HepG2 (cell line): ENCODE measurements at regions not wholly inside any gene's neighbourhood (a gene's known extent, or its start where the extent isn't known, plus 50 kb on each side); places are given as distances from the start of the nearest gene placed in this dataset.
A peak's percentile ranks its signal among the peaks of the same experiment; 100 is the strongest.

Experiments
- ATAC-seq: fragments of 200-7000 bp; cut with Tn5 transposase; 3 replicates; pipeline ENCODE4 v1.9.1; 2020; ENCODE audit warnings: mild to moderate bottlenecking, moderate library complexity
- BruUV-seq: library from RNA; stranded (reverse); fragments of 400-500 nt; replicated peaks from 2 replicates; lab custom pipeline; 2021; lab: Mats Ljungman, UMichigan
- CTCF ChIA-PET: fragments of 300-600 bp; formaldehyde crosslinking; extraction: SDS; loops from one replicate; lab custom pipeline; 2021; ENCODE audit warnings: low total read pairs, inconsistent platforms, low intra/inter-chr PET ratio; lab: Yijun Ruan, JAX
- POLR2A ChIA-PET: fragments of 350-600 bp; sonication (Branson Sonifier 250); formaldehyde crosslinking; loops from one replicate; lab custom pipeline; 2020; ENCODE audit warnings: antibody characterized with exemption, inconsistent platforms; lab: Yijun Ruan, JAX
- DNase-seq: peaks from one replicate; pipeline ENCODE4 v3.0.0-alpha.2; 2015; ENCODE audit warnings: low spot score
- FAIRE-seq: peaks from 3 replicates; lab custom pipeline; 2011; peaks lifted over from hg19 to GRCh38; lab: Jason Lieb, UNC
- H2AFZ ChIP-seq: one replicate; pipeline ENCODE4 v1.6.1; 2011; ENCODE audit warnings: low read length, inconsistent platforms
- H3K27ac ChIP-seq: fragments of 300-600 bp; 3 replicates; pipeline ENCODE4 v1.8.0; 2011; ENCODE audit warnings: mixed run types, mild to moderate bottlenecking, mixed read lengths, low read length, inconsistent platforms; ENCODE audit not compliant: insufficient read depth; ENCODE audit errors: extremely low read length
- H3K27me3 ChIP-seq, 2 experiments: fragments of 200-600 bp in 1 of 2; 2 replicates in 1 of 2; 3 replicates in 1 of 2; pipeline versions ENCODE4 v1.6.0 to v1.8.0; 2011; ENCODE audit warnings: low read length in 2 of 2, mild to moderate bottlenecking in 2 of 2, moderate library complexity in 2 of 2, inconsistent platforms in 1 of 2; ENCODE audit not compliant: insufficient read depth in 2 of 2, control insufficient read depth in 1 of 2
- H3K36me3 ChIP-seq, 2 experiments: fragments of 200-600 bp in 1 of 2; replicated peaks in 1 of 2; 2 replicates in 1 of 2; 3 replicates in 1 of 2; pipeline versions ENCODE4 v1.5.1 to v1.8.0; 2011; ENCODE audit warnings: low read length in 2 of 2, inconsistent platforms in 1 of 2; ENCODE audit not compliant: insufficient read depth in 2 of 2, control insufficient read depth in 1 of 2
- H3K4me1 ChIP-seq: 2 replicates; pipeline ENCODE4 v1.5.1; 2012; ENCODE audit warnings: low read length, inconsistent platforms; ENCODE audit not compliant: insufficient read depth
- H3K4me2 ChIP-seq: 2 replicates; pipeline ENCODE4 v1.6.0; 2011; ENCODE audit warnings: low read depth, low read length, inconsistent platforms
- H3K4me3 ChIP-seq, 3 experiments: fragments of 200-600 bp in 1 of 3; sonication (generic), shearing (Covaris generic) in 1 of 3; replicated peaks in 1 of 3; 2 replicates each; pipeline ENCODE4 v1.5.1; 2011 to 2016; ENCODE audit warnings: low read length in 3 of 3, inconsistent platforms in 2 of 3, low read depth in 2 of 3, mild to moderate bottlenecking in 2 of 3, control low read depth in 1 of 3, mixed read lengths in 1 of 3; ENCODE audit not compliant: insufficient read depth in 1 of 3
- H3K79me2 ChIP-seq: one replicate; pipeline ENCODE4 v1.6.1; 2011; ENCODE audit warnings: low read length, inconsistent platforms; ENCODE audit not compliant: insufficient read depth
- H3K9ac ChIP-seq: 2 replicates; pipeline ENCODE4 v1.6.0; 2011; ENCODE audit warnings: mild to moderate bottlenecking, low read depth, low read length, inconsistent platforms; ENCODE audit not compliant: insufficient read depth
- H3K9me3 ChIP-seq: 2 replicates; pipeline ENCODE4 v1.5.1; 2012; ENCODE audit warnings: mild to moderate bottlenecking, low read length
- H4K20me1 ChIP-seq: 2 replicates; pipeline ENCODE4 v1.6.0; 2011; ENCODE audit warnings: inconsistent platforms, mild to moderate bottlenecking, low read length, moderate library complexity; ENCODE audit not compliant: insufficient read depth
- HMG20A ChIP-seq: IDR thresholded peaks from 2 replicates; pipeline ENCODE4 v1.6.1; 2016; ENCODE audit warnings: borderline replicate concordance
- MAFF ChIP-seq: IDR thresholded peaks from 2 replicates; pipeline ENCODE4 v1.6.1; 2011; ENCODE audit warnings: low read depth, low read length, improper control_type of control experiment
- MAFK ChIP-seq, 2 experiments: IDR thresholded peaks in 1 of 2; conservative IDR thresholded peaks in 1 of 2; 2 replicates each; pipeline ENCODE4 v1.6.1; 2011; ENCODE audit warnings: improper control_type of control experiment in 2 of 2, low read length in 2 of 2
- TFDP1 ChIP-seq: IDR thresholded peaks from 2 replicates; pipeline ENCODE4 v1.6.1; 2016; ENCODE audit warnings: missing compliant biosample characterization, missing genetic modification reagents, borderline replicate concordance
- ZNF776 ChIP-seq: sonication (generic); formaldehyde crosslinking; IDR thresholded peaks from 2 replicates; pipeline ENCODE4 v1.4.0; 2020; ENCODE audit warnings: mild to moderate bottlenecking, missing genetic modification reagents
- WGBS: methylation state at CpG from one replicate; pipeline ENCODE4 v1.1.6; 2017; ENCODE audit warnings: low lambda C conversion rate; 5-methylcytosine and 5-hydroxymethylcytosine counted together
- in situ Hi-C: cut with HindIII; loops from 2 replicates; pipeline ENCODE4 v1.10.0; 2017; ENCODE audit warnings: low pct_unique_long_range_greater_than_20kb; ENCODE audit not compliant: extremely low pct_ligation_motif_present
- intact Hi-C: fragments of 100-400 bp; cut with micrococcal nuclease; formaldehyde crosslinking; loops from one replicate; pipeline ENCODE4 v1.10.0; 2022; ENCODE audit not compliant: unreplicated experiment
- TF ChIP-seq, protein P1 (sequence below): sonication (generic); formaldehyde crosslinking; IDR thresholded peaks from 2 replicates; pipeline ENCODE4 v1.5.0; 2020; ENCODE audit warnings: missing genetic modification reagents

- TF ChIP-seq TFDP1 (CRISPR knock-in tag) (no peak), ZNF776 (CRISPR knock-in tag) (no peak)
- TF ChIP-seq, all 625 proteins: peak for 0
Observed at GRCh38 chr6:139544701-139545057, 170.2 kb upstream of the CITED2 start (continued).

DNA sequence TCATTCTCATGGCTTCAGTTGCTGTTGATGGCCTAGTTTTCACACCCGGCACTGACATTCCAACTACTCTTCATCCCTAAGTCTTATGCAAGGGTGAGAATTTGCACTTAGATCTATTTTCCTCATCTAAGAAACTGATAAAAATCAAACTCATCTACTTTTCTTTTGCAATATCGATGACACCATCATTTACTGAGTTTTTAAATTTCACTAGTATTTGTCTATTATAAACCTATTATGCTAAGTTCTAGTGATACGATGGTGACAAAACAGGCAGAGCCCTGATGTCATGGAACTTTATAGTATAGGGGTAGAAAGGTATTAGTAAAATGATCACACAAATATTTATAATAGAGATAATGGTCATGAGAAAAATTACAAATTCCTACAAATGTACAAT, 167.9 kb upstream of the CITED2 start:
- Histone ChIP-seq H3K9me3 (no peaks in the 10 kb centered on the region), H3K27me3 (no peaks in the 10 kb centered on the region), H3K79me2 (no peaks in the 10 kb centered on the region), H3K27ac (no peak overlapping the region), H3K36me3 (no peaks in the 10 kb centered on the region), H3K4me2 (no peak overlapping the region), H3K4me3 (no peak overlapping the region), H3K9ac (no peak overlapping the region), H2AFZ (no peak overlapping the region), H3K4me1 (peaks cover 36% of the 10 kb centered on the region), H4K20me1 (no peaks in the 10 kb centered on the region)
- WGBS = 85% methylated on average over 3 of the region's 3 CpGs
- BruUV-seq = no TSS peak
- in situ Hi-C loops = no loop called here
- no peak for DNase-seq
- intact Hi-C loops = no loop called here
- ChIA-PET POLR2A (no interaction called here), CTCF (no interaction called here)
- ATAC-seq = no peak
- TF ChIP-seq MAFK (conservative IDR thresholded peaks at IDR 0.05 in 1 of 2, IDR thresholded peaks at IDR 0.05 in 1 of 2; ENCODE audit: low read length in 2 of 2) (peak in 1 of 2 experiments; percentile 32; a peak in 1 of 4 replicates), HMG20A (CRISPR knock-in tag) (no peak), MAFF (peak; percentile 39; the same call in 1 of the 2 replicates)
- TF ChIP-seq, protein P1, sequence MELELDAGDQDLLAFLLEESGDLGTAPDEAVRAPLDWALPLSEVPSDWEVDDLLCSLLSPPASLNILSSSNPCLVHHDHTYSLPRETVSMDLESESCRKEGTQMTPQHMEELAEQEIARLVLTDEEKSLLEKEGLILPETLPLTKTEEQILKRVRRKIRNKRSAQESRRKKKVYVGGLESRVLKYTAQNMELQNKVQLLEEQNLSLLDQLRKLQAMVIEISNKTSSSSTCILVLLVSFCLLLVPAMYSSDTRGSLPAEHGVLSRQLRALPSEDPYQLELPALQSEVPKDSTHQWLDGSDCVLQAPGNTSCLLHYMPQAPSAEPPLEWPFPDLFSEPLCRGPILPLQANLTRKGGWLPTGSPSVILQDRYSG (CRISPR knock-in tag) = no peak
- no peak for FAIRE-seq
